ENCODE measurements at regions not wholly inside any gene's neighbourhood (a gene's known extent, or its start where the extent isn't known, plus 50 kb on each side); places are given as distances from the start of the nearest gene placed in this dataset.

DNA sequence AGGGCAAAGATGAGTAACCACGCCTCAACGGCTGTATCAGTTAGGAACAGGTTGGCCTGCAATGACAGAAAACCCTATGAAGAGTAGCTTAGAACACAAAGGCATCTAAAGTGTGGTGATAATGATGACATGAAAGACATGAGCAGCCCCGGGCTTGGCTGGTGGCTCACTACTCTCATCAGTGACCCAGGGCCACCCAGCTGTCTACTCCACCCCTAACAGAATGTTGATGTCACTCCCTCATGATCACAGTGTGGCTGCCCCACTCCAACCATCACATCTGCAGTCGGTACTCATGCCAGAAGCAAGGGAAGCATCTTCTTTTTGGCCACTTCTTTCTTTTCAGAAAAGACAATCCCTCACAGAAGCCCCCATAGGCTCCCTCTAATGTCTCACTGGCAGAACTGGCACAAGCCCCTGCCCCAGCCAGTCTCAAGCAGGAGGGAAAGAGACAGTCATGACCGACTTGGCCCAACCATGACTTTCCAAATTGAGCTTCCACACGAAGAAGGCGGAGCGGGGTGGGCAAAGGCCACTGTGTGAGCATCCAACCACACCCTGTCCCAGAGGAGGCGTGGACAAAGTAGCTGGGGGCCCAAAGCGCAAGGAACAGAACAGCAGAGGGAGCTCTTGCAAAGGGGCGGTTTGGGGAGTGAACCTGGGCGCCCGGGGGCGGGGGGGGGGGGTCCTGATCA lies 72.0 kb upstream of the IQSEC1 start:
- Histone ChIP-seq H3K27me3 (no peaks in the 10 kb centered on the region), H3K36me3 (no peaks in the 10 kb centered on the region), H3K9me3 (peaks cover 0 to 18% (median 0%) of the 10 kb centered on the region in 4 donors), H3K4me1 (no peaks in the 10 kb centered on the region), H3K27ac (no peak overlapping the region), H3K4me3 (no peak overlapping the region)
- TF ChIP-seq, protein P1, sequence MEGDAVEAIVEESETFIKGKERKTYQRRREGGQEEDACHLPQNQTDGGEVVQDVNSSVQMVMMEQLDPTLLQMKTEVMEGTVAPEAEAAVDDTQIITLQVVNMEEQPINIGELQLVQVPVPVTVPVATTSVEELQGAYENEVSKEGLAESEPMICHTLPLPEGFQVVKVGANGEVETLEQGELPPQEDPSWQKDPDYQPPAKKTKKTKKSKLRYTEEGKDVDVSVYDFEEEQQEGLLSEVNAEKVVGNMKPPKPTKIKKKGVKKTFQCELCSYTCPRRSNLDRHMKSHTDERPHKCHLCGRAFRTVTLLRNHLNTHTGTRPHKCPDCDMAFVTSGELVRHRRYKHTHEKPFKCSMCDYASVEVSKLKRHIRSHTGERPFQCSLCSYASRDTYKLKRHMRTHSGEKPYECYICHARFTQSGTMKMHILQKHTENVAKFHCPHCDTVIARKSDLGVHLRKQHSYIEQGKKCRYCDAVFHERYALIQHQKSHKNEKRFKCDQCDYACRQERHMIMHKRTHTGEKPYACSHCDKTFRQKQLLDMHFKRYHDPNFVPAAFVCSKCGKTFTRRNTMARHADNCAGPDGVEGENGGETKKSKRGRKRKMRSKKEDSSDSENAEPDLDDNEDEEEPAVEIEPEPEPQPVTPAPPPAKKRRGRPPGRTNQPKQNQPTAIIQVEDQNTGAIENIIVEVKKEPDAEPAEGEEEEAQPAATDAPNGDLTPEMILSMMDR (IDR thresholded peaks at IDR 0.05): no peak
- TF ChIP-seq EP300 (IDR thresholded peaks at IDR 0.05) (no peak), POLR2A (IDR thresholded peaks at IDR 0.05) (no peak)
- 66 to 67% methylated on average over 13 to 14 of the region's 14 CpGs for WGBS, 2 donors
- DNase-seq (ENCODE audit: low spot score in 2 of 2): no peak

DNA sequence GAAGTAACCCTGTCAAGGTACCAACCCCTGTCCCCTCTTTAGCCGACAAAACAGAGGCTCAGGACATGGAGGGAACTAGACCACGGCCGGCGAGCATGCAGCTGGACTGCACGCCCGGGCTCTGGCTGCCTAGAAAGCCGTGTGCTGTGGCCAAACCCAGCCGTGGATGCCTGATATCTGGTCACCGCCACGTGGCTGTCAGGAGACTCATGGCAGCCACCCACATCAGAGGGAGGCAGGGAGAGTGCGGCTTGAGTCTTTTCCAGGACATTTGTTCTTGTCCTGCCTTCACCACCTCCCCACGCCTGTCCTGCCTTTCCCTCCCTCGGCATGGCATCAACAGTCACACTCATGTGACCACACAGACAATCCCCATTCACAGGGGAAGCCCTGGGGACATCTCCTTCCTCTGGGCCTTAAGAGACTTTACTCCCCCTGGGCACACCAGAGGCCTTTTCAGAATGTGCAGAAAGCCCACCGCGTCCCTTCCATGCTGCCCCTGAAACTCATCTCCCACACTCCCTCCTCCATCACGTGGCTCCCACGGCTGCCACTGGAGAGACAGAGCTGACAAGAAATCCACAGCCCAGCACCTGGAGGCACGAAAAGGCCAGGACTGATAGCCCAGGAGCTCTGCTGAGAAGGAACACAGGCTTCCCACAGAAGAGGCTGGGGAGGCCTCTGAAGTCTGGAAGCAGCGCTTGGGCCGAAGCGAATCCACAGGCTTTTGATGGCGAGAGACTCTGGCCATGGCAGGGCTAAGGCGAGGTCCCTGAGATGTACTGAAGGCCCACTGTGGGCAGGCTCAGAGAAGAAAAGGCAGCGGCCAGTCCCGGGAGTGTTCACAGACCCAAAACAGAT lies 71.2 kb upstream of the IQSEC1 start:
- Histone ChIP-seq H3K4me1 (no peaks in the 10 kb centered on the region), H3K27me3 (no peaks in the 10 kb centered on the region), H3K4me3 (no peak overlapping the region), H3K27ac (no peak overlapping the region), H3K36me3 (no peaks in the 10 kb centered on the region), H3K9me3 (peaks cover 0 to 18% (median 0%) of the 10 kb centered on the region in 4 donors)
- TF ChIP-seq, protein P1 (IDR thresholded peaks at IDR 0.05): no peak
- TF ChIP-seq EP300 (IDR thresholded peaks at IDR 0.05): no peak
- no peak for TF ChIP-seq POLR2A (IDR thresholded peaks at IDR 0.05)
- no peak for DNase-seq (ENCODE audit: low spot score in 2 of 2)
- 79 to 83% methylated on average over 25 of the region's 25 CpGs for WGBS, 2 donors

DNA sequence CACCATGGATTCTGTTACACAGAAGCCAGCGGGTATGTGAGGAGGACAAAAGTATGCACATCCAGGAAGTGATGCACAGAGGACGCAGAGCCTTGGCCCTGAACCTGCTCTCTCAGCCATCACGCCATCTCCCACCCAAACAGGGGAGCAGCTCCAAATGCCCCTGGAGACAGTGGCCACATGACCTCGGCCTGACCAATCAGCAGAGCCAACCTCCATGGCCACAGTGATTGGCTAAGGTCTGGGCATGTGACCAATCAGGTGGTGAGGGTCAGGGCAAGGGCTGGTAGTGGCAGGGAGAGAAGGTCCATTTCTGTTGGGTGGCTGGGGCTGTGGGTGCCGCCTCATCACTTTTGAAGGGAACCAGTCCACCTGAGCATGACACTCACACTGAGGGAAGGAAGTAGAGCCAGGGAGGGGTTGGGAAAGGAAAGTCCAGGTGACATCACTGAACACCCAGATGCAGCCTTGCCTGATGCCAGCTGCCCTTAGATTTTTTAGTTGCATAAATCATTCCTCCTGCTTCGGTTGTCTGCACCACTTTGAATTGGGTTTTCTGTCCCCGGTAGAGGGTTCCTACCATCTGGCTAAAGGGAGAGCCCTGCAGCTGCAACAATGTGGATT lies 70.3 kb upstream of the IQSEC1 start:
- Histone ChIP-seq H3K4me1 (no peaks in the 10 kb centered on the region), H3K4me3 (no peak overlapping the region), H3K36me3 (no peaks in the 10 kb centered on the region), H3K27ac (no peak overlapping the region), H3K27me3 (no peaks in the 10 kb centered on the region), H3K9me3 (peaks cover 0 to 18% (median 0%) of the 10 kb centered on the region in 4 donors)
- 80 to 86% methylated on average over 7 of the region's 7 CpGs for WGBS, 2 donors
- DNase-seq (ENCODE audit: low spot score in 2 of 2): no peak
- TF ChIP-seq, protein P1 (IDR thresholded peaks at IDR 0.05): no peak
- TF ChIP-seq POLR2A (IDR thresholded peaks at IDR 0.05) (no peak), EP300 (IDR thresholded peaks at IDR 0.05) (no peak)

DNA sequence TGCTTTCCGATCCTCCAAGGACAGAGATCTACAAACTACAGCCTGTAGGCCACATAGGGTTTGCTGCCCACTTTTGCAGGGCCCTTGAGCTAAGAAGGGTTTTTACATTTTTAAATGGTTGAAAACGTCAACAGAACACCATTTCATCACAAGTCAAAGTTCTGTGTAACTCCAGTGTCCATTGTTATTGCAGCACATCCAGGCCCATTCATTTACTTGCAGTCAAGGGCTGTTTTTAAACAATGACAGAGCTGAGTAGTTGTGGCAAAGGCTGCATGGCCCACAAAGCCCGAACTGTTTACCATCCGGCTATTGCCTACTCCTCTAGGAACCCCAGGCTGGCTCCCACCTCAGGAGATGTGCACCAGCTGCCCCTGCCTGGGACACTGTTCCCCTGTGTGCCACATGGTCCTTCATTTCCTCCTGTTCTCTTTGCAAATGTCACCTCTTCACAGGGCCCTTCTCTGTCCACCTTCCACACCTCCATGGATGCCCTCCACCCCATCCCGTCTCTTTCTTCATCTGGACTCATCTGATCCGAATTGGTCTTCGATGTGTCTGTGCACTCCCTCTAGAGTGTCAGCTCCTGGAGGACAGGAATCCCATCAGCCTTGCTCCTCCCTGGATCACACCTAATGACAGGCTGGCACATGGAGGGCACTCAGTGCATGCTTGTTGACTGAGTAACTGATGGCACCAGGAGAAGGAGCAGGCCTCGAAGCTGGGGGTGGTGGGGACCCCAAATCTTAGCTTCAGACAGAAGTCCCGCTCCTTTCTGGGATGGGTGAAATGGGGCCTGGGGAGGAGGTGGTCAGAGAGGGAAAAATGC lies 69.5 kb upstream of the IQSEC1 start:
- H3K36me3 ChIP-seq: no peaks in the 10 kb centered on the region
- no peak for DNase-seq (ENCODE audit: low spot score in 2 of 2)
- H3K27me3 ChIP-seq: no peaks in the 10 kb centered on the region
- H3K27ac ChIP-seq: no peak overlapping the region
- 72 to 74% methylated on average over 9 of the region's 9 CpGs for WGBS, 2 donors
- TF ChIP-seq EP300 (IDR thresholded peaks at IDR 0.05) (no peak), POLR2A (IDR thresholded peaks at IDR 0.05) (no peak)
- TF ChIP-seq, protein P1 (IDR thresholded peaks at IDR 0.05): no peak
- no peaks in the 10 kb centered on the region for H3K4me1 ChIP-seq
- peaks cover 0 to 10% (median 0%) of the 10 kb centered on the region in 4 donors for H3K9me3 ChIP-seq
- H3K4me3 ChIP-seq: no peak overlapping the region
